ENCODE measurements at regions not wholly inside any gene's neighbourhood (a gene's known extent, or its start where the extent isn't known, plus 50 kb on each side); places are given as distances from the start of the nearest gene placed in this dataset.

- peak; percentile 10 for DNase-seq (ENCODE audit: low spot score)
- in situ Hi-C loops (cut with HindIII; ENCODE audit: low sequenced_read_pairs): no loop called here
Observed at GRCh38 chr3:154729741-154730140, 299.8 kb upstream of the GPR149 start.

GRCh38 chr3:154728285-154728684, 298.3 kb upstream of the GPR149 start:
- no peak for DNase-seq (ENCODE audit: low spot score)
- in situ Hi-C loops (cut with HindIII; ENCODE audit: low sequenced_read_pairs): no loop called here

GRCh38 chr3:154720921-154721320, 290.9 kb upstream of the GPR149 start:
- DNase-seq (ENCODE audit: low spot score): no peak
- in situ Hi-C loops (cut with HindIII; ENCODE audit: low sequenced_read_pairs): no loop called here

GRCh38 chr3:154718053-154718452, 288.1 kb upstream of the GPR149 start:
- in situ Hi-C loops (cut with HindIII; ENCODE audit: low sequenced_read_pairs): no loop called here
- no peak for DNase-seq (ENCODE audit: low spot score)

- DNase-seq (ENCODE audit: low spot score): no peak
- in situ Hi-C loops (cut with HindIII; ENCODE audit: low sequenced_read_pairs): no loop called here
Observed at GRCh38 chr3:154716170-154716569, 286.2 kb upstream of the GPR149 start.

- in situ Hi-C loops (cut with HindIII; ENCODE audit: low sequenced_read_pairs): no loop called here
- DNase-seq (ENCODE audit: low spot score): no peak
Observed at GRCh38 chr3:154708554-154708953, 278.6 kb upstream of the GPR149 start.

GRCh38 chr3:154701055-154701454, 271.1 kb upstream of the GPR149 start:
- in situ Hi-C loops (cut with HindIII; ENCODE audit: low sequenced_read_pairs): no loop called here
- no peak for DNase-seq (ENCODE audit: low spot score)

GRCh38 chr3:154690413-154690812, 260.4 kb upstream of the GPR149 start:
- in situ Hi-C loops (cut with HindIII; ENCODE audit: low sequenced_read_pairs): no loop called here
- no peak for DNase-seq (ENCODE audit: low spot score)

- in situ Hi-C loops (cut with HindIII; ENCODE audit: low sequenced_read_pairs): no loop called here
- DNase-seq (ENCODE audit: low spot score): no peak
Observed at GRCh38 chr3:154684440-154684839, 254.4 kb upstream of the GPR149 start.

GRCh38 chr3:154684021-154684420, 254.0 kb upstream of the GPR149 start:
- in situ Hi-C loops (cut with HindIII; ENCODE audit: low sequenced_read_pairs): no loop called here
- no peak for DNase-seq (ENCODE audit: low spot score)

- in situ Hi-C loops (cut with HindIII; ENCODE audit: low sequenced_read_pairs): no loop called here
- DNase-seq (ENCODE audit: low spot score): no peak
Observed at GRCh38 chr3:154678041-154678654, 248.2 kb upstream of the GPR149 start.

- in situ Hi-C loops (cut with HindIII; ENCODE audit: low sequenced_read_pairs): no loop called here
Observed at GRCh38 chr3:154668835-154669234, 238.8 kb upstream of the GPR149 start.

GRCh38 chr3:154668187-154668586, 238.2 kb upstream of the GPR149 start:
- in situ Hi-C loops (cut with HindIII; ENCODE audit: low sequenced_read_pairs): no loop called here
- DNase-seq (ENCODE audit: low spot score): no peak

More at GRCh38 chr3:154668835-154669234, 238.8 kb upstream of the GPR149 start:
- DNase-seq (ENCODE audit: low spot score): no peak

GRCh38 chr3:154666542-154666941, 236.6 kb upstream of the GPR149 start:
- no peak for DNase-seq (ENCODE audit: low spot score)
- in situ Hi-C loops (cut with HindIII; ENCODE audit: low sequenced_read_pairs): no loop called here

GRCh38 chr3:154664714-154665113, 234.7 kb upstream of the GPR149 start:
- in situ Hi-C loops (cut with HindIII; ENCODE audit: low sequenced_read_pairs): no loop called here
- DNase-seq (ENCODE audit: low spot score): no peak

GRCh38 chr3:154662851-154663250, 232.9 kb upstream of the GPR149 start:
- no peak for DNase-seq (ENCODE audit: low spot score)
- in situ Hi-C loops (cut with HindIII; ENCODE audit: low sequenced_read_pairs): no loop called here

GRCh38 chr3:154660811-154661210, 230.8 kb upstream of the GPR149 start:
- in situ Hi-C loops (cut with HindIII; ENCODE audit: low sequenced_read_pairs): no loop called here
- no peak for DNase-seq (ENCODE audit: low spot score)

- in situ Hi-C loops (cut with HindIII; ENCODE audit: low sequenced_read_pairs): no loop called here
- DNase-seq (ENCODE audit: low spot score): no peak
Observed at GRCh38 chr3:154658000-154658399, 228.0 kb upstream of the GPR149 start.

GRCh38 chr3:154657218-154657617, 227.2 kb upstream of the GPR149 start:
- no peak for DNase-seq (ENCODE audit: low spot score)
- in situ Hi-C loops (cut with HindIII; ENCODE audit: low sequenced_read_pairs): no loop called here

- in situ Hi-C loops (cut with HindIII; ENCODE audit: low sequenced_read_pairs): no loop called here
- DNase-seq (ENCODE audit: low spot score): no peak
Observed at GRCh38 chr3:154656486-154656885, 226.5 kb upstream of the GPR149 start.

- no peak for DNase-seq (ENCODE audit: low spot score)
- in situ Hi-C loops (cut with HindIII; ENCODE audit: low sequenced_read_pairs): no loop called here
Observed at GRCh38 chr3:154642145-154642544, 212.2 kb upstream of the GPR149 start.

GRCh38 chr3:154625756-154626155, 195.8 kb upstream of the GPR149 start:
- DNase-seq (ENCODE audit: low spot score): no peak
- in situ Hi-C loops (cut with HindIII; ENCODE audit: low sequenced_read_pairs): no loop called here

All from G401 (cell line).